Activated naive CD4-positive, alpha-beta T cell treated with anti-CD3 and anti-CD28 coated beads, Interleukin-2, amount 10 ng/mL, durations not matched to agents 7 days and 5 days (primary cell): ENCODE measurements at regions not wholly inside any gene's neighbourhood (a gene's known extent, or its start where the extent isn't known, plus 50 kb on each side); places are given as distances from the start of the nearest gene placed in this dataset.

ENCODE experiments used
- CTCF ChIA-PET: fragments of 350-600 bp; sonication (Branson Sonifier 250); formaldehyde crosslinking; loops from one replicate; lab custom pipeline; 2021; ENCODE audit warnings: antibody characterized with exemption; lab: Charles Lee
- DNase-seq: peaks from one replicate; pipeline ENCODE4 v3.0.0-alpha.2; 2020
- H3K27ac Mint-ChIP-seq: one replicate; pipeline ENCODE4 v1.8.0; 2021; ENCODE audit warnings: mild to moderate bottlenecking, moderate library complexity, mixed read lengths
- H3K27me3 Mint-ChIP-seq: one replicate; pipeline ENCODE4 v1.8.0; 2021; ENCODE audit warnings: mild to moderate bottlenecking, mixed read lengths
- H3K36me3 Mint-ChIP-seq: one replicate; pipeline ENCODE4 v1.8.0; 2021; ENCODE audit warnings: mixed read lengths
- H3K4me1 Mint-ChIP-seq: one replicate; pipeline ENCODE4 v1.8.0; 2021; ENCODE audit warnings: mixed read lengths
- H3K4me3 Mint-ChIP-seq: one replicate; pipeline ENCODE4 v1.8.0; 2021; ENCODE audit warnings: mild to moderate bottlenecking, moderate library complexity, mixed read lengths
- H3K9me3 Mint-ChIP-seq: one replicate; pipeline ENCODE4 v1.8.0; 2021; ENCODE audit warnings: mixed read lengths

DNA sequence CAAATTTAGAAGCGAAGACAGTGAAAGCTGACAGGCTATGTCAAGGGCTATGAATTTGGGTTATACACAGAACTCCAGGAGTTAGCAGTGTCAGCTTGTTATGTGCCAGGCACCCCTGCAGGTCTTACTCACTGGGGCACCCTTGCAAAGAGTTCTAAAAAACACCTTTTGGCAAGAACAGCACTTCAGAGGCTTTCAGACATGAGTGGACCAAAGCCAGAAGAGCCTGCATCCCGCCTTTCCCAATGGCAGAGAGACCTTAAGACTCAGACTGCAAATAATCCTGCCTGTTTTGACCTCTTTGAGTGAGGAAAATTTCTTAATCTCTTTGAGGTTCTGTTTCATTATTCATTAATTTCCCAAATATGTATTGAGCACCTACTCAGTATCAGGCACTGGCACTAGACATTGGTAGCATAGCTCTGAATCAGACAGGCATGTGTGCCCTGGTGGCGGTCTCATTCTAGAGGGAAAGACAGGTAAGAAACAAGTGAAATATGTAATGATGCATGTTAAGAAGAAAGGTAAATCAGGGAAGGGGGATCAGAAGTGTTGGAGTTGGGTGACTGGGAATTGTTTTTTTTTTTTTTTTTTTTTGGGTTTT lies 280.0 kb downstream of the KBTBD8 start:
- CTCF ChIA-PET: no interaction called here
- Mint-ChIP-seq H3K36me3 (no peaks in the 10 kb centered on the region), H3K27me3 (no peaks in the 10 kb centered on the region), H3K4me3 (no peak overlapping the region), H3K4me1 (no peaks in the 10 kb centered on the region), H3K27ac (no peak overlapping the region), H3K9me3 (peaks cover 5% of the 10 kb centered on the region)
- no peak for DNase-seq

- Mint-ChIP-seq H3K4me1 (no peaks in the 10 kb centered on the region), H3K4me3 (no peak overlapping the region), H3K9me3 (peaks cover 3% of the 10 kb centered on the region), H3K27me3 (no peaks in the 10 kb centered on the region), H3K27ac (no peak overlapping the region), H3K36me3 (no peaks in the 10 kb centered on the region)
- CTCF ChIA-PET: no interaction called here
- DNase-seq: no peak
These were observed 288.5 kb downstream of the KBTBD8 start for GRCh38 chr3:67286586-67286985.

GRCh38 chr3:67288466-67289106 lies 290.5 kb downstream of the KBTBD8 start:
- no peaks in the 10 kb centered on the region for H3K36me3 Mint-ChIP-seq
- no peak for DNase-seq
- H3K4me3 Mint-ChIP-seq: no peak overlapping the region
- no peaks in the 10 kb centered on the region for H3K4me1 Mint-ChIP-seq
- H3K27me3 Mint-ChIP-seq: no peaks in the 10 kb centered on the region
- no peaks in the 10 kb centered on the region for H3K9me3 Mint-ChIP-seq
- CTCF ChIA-PET: no interaction called here
- no peak overlapping the region for H3K27ac Mint-ChIP-seq

GRCh38 chr3:67289626-67290025 lies 291.5 kb downstream of the KBTBD8 start:
- Mint-ChIP-seq H3K36me3 (no peaks in the 10 kb centered on the region), H3K4me3 (no peak overlapping the region), H3K27ac (no peak overlapping the region), H3K9me3 (no peaks in the 10 kb centered on the region), H3K4me1 (no peaks in the 10 kb centered on the region), H3K27me3 (no peaks in the 10 kb centered on the region)
- DNase-seq: no peak
- CTCF ChIA-PET: interaction anchor here (0.6 kb wide), 2 partner anchors 1500 to 1666 kb away, joined by 3 read pairs; no protein-coding TSS in a partner anchor

GRCh38 chr3:67290438-67290837 lies 292.3 kb downstream of the KBTBD8 start:
- Mint-ChIP-seq H3K27ac (no peak overlapping the region), H3K36me3 (no peaks in the 10 kb centered on the region), H3K4me1 (no peaks in the 10 kb centered on the region), H3K4me3 (no peak overlapping the region), H3K9me3 (no peaks in the 10 kb centered on the region), H3K27me3 (no peaks in the 10 kb centered on the region)
- no peak for DNase-seq
- CTCF ChIA-PET: no interaction called here

DNA sequence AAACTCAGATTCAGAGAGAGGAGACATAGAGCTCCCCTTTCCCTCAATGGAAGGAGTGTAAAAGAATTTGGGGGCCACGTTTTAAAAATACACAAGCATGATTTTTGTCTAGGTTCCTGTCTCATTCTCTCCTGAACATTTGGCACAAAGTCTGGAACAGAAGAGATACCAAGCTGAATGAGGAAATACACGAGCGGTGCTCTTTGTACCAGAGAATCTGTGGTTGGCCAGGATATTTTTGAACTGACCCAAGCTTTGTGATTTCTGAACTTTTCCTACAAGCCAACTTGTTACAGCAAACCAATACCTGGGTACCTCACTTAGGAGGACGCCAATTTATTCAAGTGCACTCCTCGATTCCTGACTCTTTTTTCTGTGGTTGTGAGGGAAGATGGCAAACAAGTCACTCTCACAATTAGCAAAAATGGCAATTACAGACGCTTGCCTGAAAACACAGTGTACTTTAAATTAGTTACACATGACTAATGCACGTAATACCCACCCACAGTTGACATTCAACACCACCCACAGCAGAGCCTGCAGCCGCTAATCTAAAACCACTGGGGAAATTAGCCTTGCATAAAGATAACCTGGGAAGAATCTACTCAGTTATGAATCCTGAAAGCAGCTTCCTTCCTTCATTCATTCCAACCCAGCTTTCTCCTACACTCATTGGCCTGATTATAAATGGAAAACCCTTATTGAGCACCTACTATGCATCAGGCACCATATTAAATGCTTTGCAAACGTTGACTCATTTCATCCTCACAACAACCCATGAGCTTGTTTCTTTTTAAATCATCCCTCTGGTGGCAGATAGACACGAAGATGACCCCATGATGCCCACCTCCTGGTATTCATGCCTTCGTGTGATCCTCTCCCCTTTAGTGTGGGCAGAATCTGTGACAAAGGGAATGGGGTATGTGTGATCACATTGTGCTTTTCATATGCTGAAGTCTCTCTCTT lies 293.5 kb downstream of the KBTBD8 start:
- DNase-seq: no peak
- CTCF ChIA-PET: no interaction called here
- H3K4me1 Mint-ChIP-seq: no peaks in the 10 kb centered on the region
- H3K9me3 Mint-ChIP-seq: no peaks in the 10 kb centered on the region
- no peaks in the 10 kb centered on the region for H3K27me3 Mint-ChIP-seq
- no peak overlapping the region for H3K27ac Mint-ChIP-seq
- no peak overlapping the region for H3K4me3 Mint-ChIP-seq
- H3K36me3 Mint-ChIP-seq: no peaks in the 10 kb centered on the region

DNA sequence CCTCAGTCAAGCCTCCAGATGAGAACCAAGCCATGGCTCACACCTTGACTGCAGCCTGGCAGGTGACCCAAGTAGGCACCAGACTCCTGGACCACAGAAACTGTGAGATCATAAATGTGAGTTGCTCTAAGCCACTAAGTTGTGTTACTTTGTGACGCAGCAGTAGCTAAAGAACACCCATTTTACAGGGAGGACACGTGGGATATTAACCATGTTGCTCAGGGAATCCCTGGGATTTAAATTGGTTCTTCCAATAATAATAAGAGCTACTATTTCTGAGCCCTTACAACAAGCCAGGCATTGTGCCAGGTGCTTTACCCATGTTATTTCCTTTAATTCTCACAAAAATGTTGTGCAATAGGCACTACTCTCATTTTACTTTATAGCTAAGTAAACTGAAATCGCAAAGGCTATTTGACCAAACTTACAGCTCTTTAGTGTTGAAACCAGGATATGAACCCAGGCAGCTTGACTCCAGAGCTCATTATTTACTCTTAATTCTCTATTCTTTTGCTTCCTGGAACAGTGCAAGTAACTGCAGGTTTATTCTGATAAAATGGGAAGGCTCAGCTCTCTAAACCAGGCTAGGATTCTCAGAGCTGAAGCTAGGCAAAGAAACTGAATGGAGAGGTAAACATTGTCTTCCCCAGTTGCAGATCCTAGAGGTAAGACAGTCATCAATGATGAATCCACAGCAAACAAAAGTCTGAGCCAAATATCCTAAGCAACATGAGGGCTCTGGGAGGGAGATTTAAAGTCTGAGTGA lies 294.4 kb downstream of the KBTBD8 start:
- no peaks in the 10 kb centered on the region for H3K36me3 Mint-ChIP-seq
- no peaks in the 10 kb centered on the region for H3K4me1 Mint-ChIP-seq
- no peak for DNase-seq
- no peaks in the 10 kb centered on the region for H3K9me3 Mint-ChIP-seq
- no peaks in the 10 kb centered on the region for H3K27me3 Mint-ChIP-seq
- no peak overlapping the region for H3K27ac Mint-ChIP-seq
- no peak overlapping the region for H3K4me3 Mint-ChIP-seq
- CTCF ChIA-PET: no interaction called here

GRCh38 chr3:67294341-67294740 lies 296.2 kb downstream of the KBTBD8 start:
- Mint-ChIP-seq H3K27ac (no peak overlapping the region), H3K27me3 (no peaks in the 10 kb centered on the region), H3K4me3 (no peak overlapping the region), H3K9me3 (no peaks in the 10 kb centered on the region), H3K36me3 (no peaks in the 10 kb centered on the region), H3K4me1 (no peaks in the 10 kb centered on the region)
- CTCF ChIA-PET: no interaction called here
- DNase-seq: no peak

DNA sequence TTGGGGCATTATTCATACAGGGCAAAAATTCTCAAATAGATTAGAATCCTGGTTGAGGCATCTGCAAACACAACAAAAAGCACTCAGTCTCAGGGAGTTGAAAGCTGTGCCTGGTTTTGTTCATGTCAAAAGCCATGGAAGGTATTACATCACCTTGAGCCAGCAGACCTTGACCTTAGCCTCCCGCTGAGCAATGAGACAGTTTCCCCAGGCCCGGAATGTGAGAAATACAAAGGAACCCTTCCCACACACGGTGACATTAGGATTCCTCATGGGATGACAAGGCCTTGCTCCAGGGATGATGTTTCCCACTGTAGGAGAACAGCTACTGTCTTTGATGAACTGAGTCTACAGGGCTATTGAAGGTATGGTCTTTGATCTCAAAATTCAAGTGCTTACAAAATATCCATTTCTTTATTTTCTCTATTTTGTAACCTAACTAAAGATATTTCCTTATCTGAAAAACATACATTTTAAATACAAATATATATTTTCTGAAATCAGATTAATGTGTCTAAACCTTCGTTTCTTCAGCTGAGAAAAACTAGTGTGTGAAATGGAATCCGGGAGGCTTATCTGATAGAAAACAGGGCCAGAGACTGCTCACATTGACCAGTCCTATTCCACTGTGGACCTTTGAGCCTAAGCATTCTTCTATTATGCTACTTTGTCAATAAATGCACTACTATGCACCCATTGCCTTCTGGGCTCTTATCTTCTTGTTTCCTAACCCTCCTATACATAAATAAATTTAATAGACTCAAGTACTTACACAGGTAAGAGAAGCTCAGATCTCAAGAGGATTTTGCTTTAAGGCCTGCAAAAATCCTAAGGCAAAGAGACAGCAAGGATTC lies 298.2 kb downstream of the KBTBD8 start:
- Mint-ChIP-seq H3K27ac (no peak overlapping the region), H3K36me3 (no peaks in the 10 kb centered on the region), H3K27me3 (no peaks in the 10 kb centered on the region), H3K4me3 (no peak overlapping the region), H3K9me3 (no peaks in the 10 kb centered on the region), H3K4me1 (no peaks in the 10 kb centered on the region)
- no peak for DNase-seq
- CTCF ChIA-PET: no interaction called here

GRCh38 chr3:67297715-67298475 lies 299.8 kb downstream of the KBTBD8 start:
- CTCF ChIA-PET: no interaction called here

DNA sequence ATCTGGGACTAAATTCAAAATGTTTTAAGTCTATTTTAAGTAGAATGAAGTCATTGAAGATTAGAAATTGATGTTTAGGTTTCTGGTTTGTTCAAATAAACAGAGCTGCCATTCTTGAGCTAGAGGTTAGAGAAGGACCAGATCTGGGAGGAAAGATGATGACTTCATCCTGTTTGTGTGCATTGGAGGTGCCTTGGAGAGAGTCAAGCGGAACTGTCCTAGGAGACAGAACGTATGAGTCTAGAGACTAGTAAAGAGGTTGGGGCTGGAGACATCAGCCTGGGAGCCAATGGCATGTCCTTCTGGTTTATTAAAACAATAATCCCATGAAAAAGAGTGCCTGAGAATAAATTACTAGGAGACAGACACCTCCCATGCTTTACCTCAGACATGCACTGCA lies 303.4 kb downstream of the KBTBD8 start:
- H3K27me3 Mint-ChIP-seq: no peaks in the 10 kb centered on the region
- no peaks in the 10 kb centered on the region for H3K36me3 Mint-ChIP-seq
- H3K4me3 Mint-ChIP-seq: no peak overlapping the region
- H3K4me1 Mint-ChIP-seq: no peaks in the 10 kb centered on the region
- CTCF ChIA-PET: no interaction called here
- H3K27ac Mint-ChIP-seq: no peak overlapping the region
- no peak for DNase-seq
- H3K9me3 Mint-ChIP-seq: no peaks in the 10 kb centered on the region

More at GRCh38 chr3:67297715-67298475, 299.8 kb downstream of the KBTBD8 start:
- H3K4me1 Mint-ChIP-seq: no peaks in the 10 kb centered on the region
- H3K9me3 Mint-ChIP-seq: no peaks in the 10 kb centered on the region
- H3K27ac Mint-ChIP-seq: no peak overlapping the region
- no peak for DNase-seq
- H3K27me3 Mint-ChIP-seq: no peaks in the 10 kb centered on the region
- no peaks in the 10 kb centered on the region for H3K36me3 Mint-ChIP-seq
- H3K4me3 Mint-ChIP-seq: no peak overlapping the region

GRCh38 chr3:67302489-67302888 lies 304.4 kb downstream of the KBTBD8 start:
- Mint-ChIP-seq H3K9me3 (no peaks in the 10 kb centered on the region), H3K36me3 (no peaks in the 10 kb centered on the region), H3K4me3 (no peak overlapping the region), H3K27me3 (no peaks in the 10 kb centered on the region), H3K4me1 (no peaks in the 10 kb centered on the region), H3K27ac (no peak overlapping the region)
- no peak for DNase-seq
- CTCF ChIA-PET: no interaction called here

- Mint-ChIP-seq H3K4me3 (no peak overlapping the region), H3K36me3 (no peaks in the 10 kb centered on the region), H3K4me1 (no peaks in the 10 kb centered on the region), H3K27me3 (peaks cover 3% of the 10 kb centered on the region), H3K9me3 (no peaks in the 10 kb centered on the region), H3K27ac (no peak overlapping the region)
- CTCF ChIA-PET: no interaction called here
- no peak for DNase-seq
These were observed 307.1 kb downstream of the KBTBD8 start for GRCh38 chr3:67305160-67305559.
